A549 (cell line): ENCODE measurements at regions not wholly inside any gene's neighbourhood (a gene's known extent, or its start where the extent isn't known, plus 50 kb on each side); places are given as distances from the start of the nearest gene placed in this dataset.

Source experiments
- EHMT2 ChIP-seq: fragments of 200-600 bp; sonication (generic); IDR thresholded peaks from 2 replicates; pipeline ENCODE4 v1.6.1; 2016; ENCODE audit warnings: antibody characterized with exemption, low read depth, mild to moderate bottlenecking, moderate library complexity
- ESRRA ChIP-seq: fragments of 150-350 bp; IDR thresholded peaks from 2 replicates; pipeline ENCODE4 v1.6.1; 2014; ENCODE audit warnings: mild to moderate bottlenecking, low read length, borderline replicate concordance
- HDAC2 ChIP-seq: fragments of 200-600 bp; sonication (generic); IDR thresholded peaks from 2 replicates; pipeline ENCODE4 v1.6.1; 2016
- MYC ChIP-seq: IDR thresholded peaks from 2 replicates; pipeline ENCODE4 v1.6.1; 2012; ENCODE audit warnings: mild to moderate bottlenecking, inconsistent platforms, low read length, improper control_type of control experiment, borderline replicate concordance
- POLR2A ChIP-seq: IDR thresholded peaks from 2 replicates; pipeline ENCODE4 v1.6.1; 2012; ENCODE audit warnings: mild to moderate bottlenecking, low read length
- POLR2AphosphoS2 ChIP-seq: conservative IDR thresholded peaks from 2 replicates; pipeline ENCODE4 v1.6.1; 2012; ENCODE audit warnings: low read length, improper control_type of control experiment, inconsistent platforms
- RAD21 ChIP-seq, 2 experiments: fragments of >200 bp in 1 of 2; sonication (Bioruptor Twin) in 1 of 2; formaldehyde crosslinking in 1 of 2; IDR thresholded peaks in 1 of 2; conservative IDR thresholded peaks in 1 of 2; 2 replicates in 1 of 2; 3 replicates in 1 of 2; pipeline ENCODE4 v1.6.1; 2012 to 2018; ENCODE audit warnings: inconsistent platforms in 1 of 2
- RCOR1 ChIP-seq: fragments of 150-350 bp; IDR thresholded peaks from 2 replicates; pipeline ENCODE4 v1.6.1; 2014; ENCODE audit warnings: antibody characterized with exemption, low read length, low read depth
- SMC3 ChIP-seq: fragments of >200 bp; sonication (Bioruptor Twin); formaldehyde crosslinking; IDR thresholded peaks from 3 replicates; pipeline ENCODE4 v1.6.1; 2018; ENCODE audit warnings: inconsistent platforms
- SREBF2 ChIP-seq: fragments of 450-650 bp; IDR thresholded peaks from 2 replicates; pipeline ENCODE4 v1.6.1; 2014; ENCODE audit warnings: mild to moderate bottlenecking, moderate library complexity
- TF ChIP-seq, protein P1 (sequence below): fragments of >200 bp; sonication (Bioruptor Twin); formaldehyde crosslinking; IDR thresholded peaks from 3 replicates; pipeline ENCODE4 v1.5.1; 2016
- TF ChIP-seq, protein P2 (sequence below): fragments of 450-650 bp; IDR thresholded peaks from 2 replicates; pipeline ENCODE4 v1.6.1; 2014; ENCODE audit warnings: antibody characterized with exemption
- TF ChIP-seq, protein P3 (sequence below): fragments of 200-600 bp; sonication (generic); IDR thresholded peaks from 2 replicates; pipeline ENCODE4 v1.6.1; 2016; ENCODE audit warnings: antibody characterized with exemption, mild to moderate bottlenecking, moderate library complexity

DNA sequence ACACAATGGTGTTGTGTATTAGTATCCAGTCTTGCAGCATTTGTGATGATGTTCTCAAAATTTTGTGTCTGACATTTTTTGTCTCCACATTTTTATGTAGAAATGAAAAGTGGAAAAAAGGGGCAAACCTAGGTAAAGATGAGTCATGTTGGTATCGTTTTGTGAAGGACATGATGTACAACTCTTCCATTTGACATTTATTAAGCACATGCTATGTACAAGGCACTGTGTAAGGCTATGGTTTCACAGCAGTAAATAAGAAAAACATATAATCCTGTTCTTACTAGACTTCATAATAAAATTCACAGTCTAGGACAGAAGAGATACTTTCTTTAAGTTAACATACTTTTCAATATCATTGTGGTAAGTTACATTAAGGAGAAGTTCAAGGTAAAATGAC lies 143.5 kb upstream of the CNTN4 start:
- TF ChIP-seq POLR2A (no peak), ESRRA (no peak), EHMT2 (no peak), RAD21 (conservative IDR thresholded peaks at IDR 0.05 in 1 of 2, IDR thresholded peaks at IDR 0.05 in 1 of 2) (no peak), HDAC2 (no peak), POLR2AphosphoS2 (no peak), MYC (no peak), SMC3 (no peak), SREBF2 (no peak), RCOR1 (no peak)
- TF ChIP-seq, protein P1, sequence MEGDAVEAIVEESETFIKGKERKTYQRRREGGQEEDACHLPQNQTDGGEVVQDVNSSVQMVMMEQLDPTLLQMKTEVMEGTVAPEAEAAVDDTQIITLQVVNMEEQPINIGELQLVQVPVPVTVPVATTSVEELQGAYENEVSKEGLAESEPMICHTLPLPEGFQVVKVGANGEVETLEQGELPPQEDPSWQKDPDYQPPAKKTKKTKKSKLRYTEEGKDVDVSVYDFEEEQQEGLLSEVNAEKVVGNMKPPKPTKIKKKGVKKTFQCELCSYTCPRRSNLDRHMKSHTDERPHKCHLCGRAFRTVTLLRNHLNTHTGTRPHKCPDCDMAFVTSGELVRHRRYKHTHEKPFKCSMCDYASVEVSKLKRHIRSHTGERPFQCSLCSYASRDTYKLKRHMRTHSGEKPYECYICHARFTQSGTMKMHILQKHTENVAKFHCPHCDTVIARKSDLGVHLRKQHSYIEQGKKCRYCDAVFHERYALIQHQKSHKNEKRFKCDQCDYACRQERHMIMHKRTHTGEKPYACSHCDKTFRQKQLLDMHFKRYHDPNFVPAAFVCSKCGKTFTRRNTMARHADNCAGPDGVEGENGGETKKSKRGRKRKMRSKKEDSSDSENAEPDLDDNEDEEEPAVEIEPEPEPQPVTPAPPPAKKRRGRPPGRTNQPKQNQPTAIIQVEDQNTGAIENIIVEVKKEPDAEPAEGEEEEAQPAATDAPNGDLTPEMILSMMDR: no peak
- TF ChIP-seq, protein P2, sequence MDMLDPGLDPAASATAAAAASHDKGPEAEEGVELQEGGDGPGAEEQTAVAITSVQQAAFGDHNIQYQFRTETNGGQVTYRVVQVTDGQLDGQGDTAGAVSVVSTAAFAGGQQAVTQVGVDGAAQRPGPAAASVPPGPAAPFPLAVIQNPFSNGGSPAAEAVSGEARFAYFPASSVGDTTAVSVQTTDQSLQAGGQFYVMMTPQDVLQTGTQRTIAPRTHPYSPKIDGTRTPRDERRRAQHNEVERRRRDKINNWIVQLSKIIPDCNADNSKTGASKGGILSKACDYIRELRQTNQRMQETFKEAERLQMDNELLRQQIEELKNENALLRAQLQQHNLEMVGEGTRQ: no peak
- TF ChIP-seq, protein P3, sequence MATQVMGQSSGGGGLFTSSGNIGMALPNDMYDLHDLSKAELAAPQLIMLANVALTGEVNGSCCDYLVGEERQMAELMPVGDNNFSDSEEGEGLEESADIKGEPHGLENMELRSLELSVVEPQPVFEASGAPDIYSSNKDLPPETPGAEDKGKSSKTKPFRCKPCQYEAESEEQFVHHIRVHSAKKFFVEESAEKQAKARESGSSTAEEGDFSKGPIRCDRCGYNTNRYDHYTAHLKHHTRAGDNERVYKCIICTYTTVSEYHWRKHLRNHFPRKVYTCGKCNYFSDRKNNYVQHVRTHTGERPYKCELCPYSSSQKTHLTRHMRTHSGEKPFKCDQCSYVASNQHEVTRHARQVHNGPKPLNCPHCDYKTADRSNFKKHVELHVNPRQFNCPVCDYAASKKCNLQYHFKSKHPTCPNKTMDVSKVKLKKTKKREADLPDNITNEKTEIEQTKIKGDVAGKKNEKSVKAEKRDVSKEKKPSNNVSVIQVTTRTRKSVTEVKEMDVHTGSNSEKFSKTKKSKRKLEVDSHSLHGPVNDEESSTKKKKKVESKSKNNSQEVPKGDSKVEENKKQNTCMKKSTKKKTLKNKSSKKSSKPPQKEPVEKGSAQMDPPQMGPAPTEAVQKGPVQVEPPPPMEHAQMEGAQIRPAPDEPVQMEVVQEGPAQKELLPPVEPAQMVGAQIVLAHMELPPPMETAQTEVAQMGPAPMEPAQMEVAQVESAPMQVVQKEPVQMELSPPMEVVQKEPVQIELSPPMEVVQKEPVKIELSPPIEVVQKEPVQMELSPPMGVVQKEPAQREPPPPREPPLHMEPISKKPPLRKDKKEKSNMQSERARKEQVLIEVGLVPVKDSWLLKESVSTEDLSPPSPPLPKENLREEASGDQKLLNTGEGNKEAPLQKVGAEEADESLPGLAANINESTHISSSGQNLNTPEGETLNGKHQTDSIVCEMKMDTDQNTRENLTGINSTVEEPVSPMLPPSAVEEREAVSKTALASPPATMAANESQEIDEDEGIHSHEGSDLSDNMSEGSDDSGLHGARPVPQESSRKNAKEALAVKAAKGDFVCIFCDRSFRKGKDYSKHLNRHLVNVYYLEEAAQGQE: no peak
